Ishikawa (cell line): ENCODE measurements at regions not wholly inside any gene's neighbourhood (a gene's known extent, or its start where the extent isn't known, plus 50 kb on each side); places are given as distances from the start of the nearest gene placed in this dataset.

Experiments used
- CEBPB ChIP-seq: IDR thresholded peaks from 2 replicates; pipeline ENCODE4 v1.6.1; 2012
- CREB1 ChIP-seq: IDR thresholded peaks from 2 replicates; pipeline ENCODE4 v1.6.1; 2012; ENCODE audit warnings: low read depth
- EGR1 ChIP-seq: IDR thresholded peaks from 2 replicates; pipeline ENCODE4 v1.6.1; 2012
- EP300 ChIP-seq: IDR thresholded peaks from 2 replicates; pipeline ENCODE4 v1.6.1; 2012; ENCODE audit warnings: borderline replicate concordance
- FOXM1 ChIP-seq: IDR thresholded peaks from 2 replicates; pipeline ENCODE4 v1.6.1; 2012; ENCODE audit warnings: low read depth, borderline replicate concordance
- NFIC ChIP-seq: IDR thresholded peaks from 2 replicates; pipeline ENCODE4 v1.6.1; 2012
- RAD21 ChIP-seq: IDR thresholded peaks from 2 replicates; pipeline ENCODE4 v1.6.1; 2012; ENCODE audit warnings: low read depth
- TAF1 ChIP-seq: IDR thresholded peaks from 2 replicates; pipeline ENCODE4 v1.6.1; 2012; ENCODE audit warnings: low read depth, mild to moderate bottlenecking
- TCF12 ChIP-seq: IDR thresholded peaks from 2 replicates; pipeline ENCODE4 v1.6.1; 2012; ENCODE audit warnings: low read depth
- TEAD4 ChIP-seq: IDR thresholded peaks from 2 replicates; pipeline ENCODE4 v1.6.1; 2012
- YY1 ChIP-seq: IDR thresholded peaks from 2 replicates; pipeline ENCODE4 v1.6.1; 2012; ENCODE audit warnings: low read depth
- ZBTB7A ChIP-seq: IDR thresholded peaks from 2 replicates; pipeline ENCODE4 v1.6.1; 2012; ENCODE audit warnings: low read depth
- TF ChIP-seq, protein P1 (sequence below): IDR thresholded peaks from 2 replicates; pipeline ENCODE4 v1.6.1; 2012
- TF ChIP-seq, protein P2 (sequence below): IDR thresholded peaks from 2 replicates; pipeline ENCODE4 v1.6.1; 2012
- TF ChIP-seq, protein P3 (sequence below): IDR thresholded peaks from 2 replicates; pipeline ENCODE4 v1.6.1; 2012; ENCODE audit warnings: low read depth, mild to moderate bottlenecking

DNA sequence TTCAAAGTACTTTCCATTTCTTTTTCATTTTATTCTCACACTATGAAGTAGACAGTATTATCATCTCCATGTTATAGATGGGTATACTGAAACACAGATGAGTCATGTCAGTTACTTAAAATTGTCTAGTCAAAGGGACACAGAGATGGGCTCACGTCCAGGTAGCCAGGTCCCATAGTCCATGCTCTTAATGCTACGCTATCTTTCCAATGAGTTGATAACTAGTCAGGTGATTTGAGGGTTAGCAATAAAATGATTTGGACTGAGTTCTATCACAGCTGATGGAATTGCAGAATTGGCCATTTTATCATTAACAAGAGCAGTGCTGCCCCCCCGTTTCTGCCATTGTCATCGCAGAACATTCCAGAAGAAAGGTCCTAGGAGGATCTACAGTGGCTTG lies 318.9 kb downstream of the DLEU7 start:
- TF ChIP-seq TAF1 = no peak
- TF ChIP-seq TCF12 = no peak
- TF ChIP-seq EGR1 = no peak
- TF ChIP-seq, protein P1, sequence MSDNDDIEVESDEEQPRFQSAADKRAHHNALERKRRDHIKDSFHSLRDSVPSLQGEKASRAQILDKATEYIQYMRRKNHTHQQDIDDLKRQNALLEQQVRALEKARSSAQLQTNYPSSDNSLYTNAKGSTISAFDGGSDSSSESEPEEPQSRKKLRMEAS = no peak
- no peak for TF ChIP-seq CREB1
- no peak for TF ChIP-seq CEBPB
- TF ChIP-seq, protein P2, sequence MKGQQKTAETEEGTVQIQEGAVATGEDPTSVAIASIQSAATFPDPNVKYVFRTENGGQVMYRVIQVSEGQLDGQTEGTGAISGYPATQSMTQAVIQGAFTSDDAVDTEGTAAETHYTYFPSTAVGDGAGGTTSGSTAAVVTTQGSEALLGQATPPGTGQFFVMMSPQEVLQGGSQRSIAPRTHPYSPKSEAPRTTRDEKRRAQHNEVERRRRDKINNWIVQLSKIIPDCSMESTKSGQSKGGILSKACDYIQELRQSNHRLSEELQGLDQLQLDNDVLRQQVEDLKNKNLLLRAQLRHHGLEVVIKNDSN = no peak
- no peak for TF ChIP-seq YY1
- TF ChIP-seq TEAD4 = no peak
- TF ChIP-seq RAD21 = no peak
- TF ChIP-seq, protein P3, sequence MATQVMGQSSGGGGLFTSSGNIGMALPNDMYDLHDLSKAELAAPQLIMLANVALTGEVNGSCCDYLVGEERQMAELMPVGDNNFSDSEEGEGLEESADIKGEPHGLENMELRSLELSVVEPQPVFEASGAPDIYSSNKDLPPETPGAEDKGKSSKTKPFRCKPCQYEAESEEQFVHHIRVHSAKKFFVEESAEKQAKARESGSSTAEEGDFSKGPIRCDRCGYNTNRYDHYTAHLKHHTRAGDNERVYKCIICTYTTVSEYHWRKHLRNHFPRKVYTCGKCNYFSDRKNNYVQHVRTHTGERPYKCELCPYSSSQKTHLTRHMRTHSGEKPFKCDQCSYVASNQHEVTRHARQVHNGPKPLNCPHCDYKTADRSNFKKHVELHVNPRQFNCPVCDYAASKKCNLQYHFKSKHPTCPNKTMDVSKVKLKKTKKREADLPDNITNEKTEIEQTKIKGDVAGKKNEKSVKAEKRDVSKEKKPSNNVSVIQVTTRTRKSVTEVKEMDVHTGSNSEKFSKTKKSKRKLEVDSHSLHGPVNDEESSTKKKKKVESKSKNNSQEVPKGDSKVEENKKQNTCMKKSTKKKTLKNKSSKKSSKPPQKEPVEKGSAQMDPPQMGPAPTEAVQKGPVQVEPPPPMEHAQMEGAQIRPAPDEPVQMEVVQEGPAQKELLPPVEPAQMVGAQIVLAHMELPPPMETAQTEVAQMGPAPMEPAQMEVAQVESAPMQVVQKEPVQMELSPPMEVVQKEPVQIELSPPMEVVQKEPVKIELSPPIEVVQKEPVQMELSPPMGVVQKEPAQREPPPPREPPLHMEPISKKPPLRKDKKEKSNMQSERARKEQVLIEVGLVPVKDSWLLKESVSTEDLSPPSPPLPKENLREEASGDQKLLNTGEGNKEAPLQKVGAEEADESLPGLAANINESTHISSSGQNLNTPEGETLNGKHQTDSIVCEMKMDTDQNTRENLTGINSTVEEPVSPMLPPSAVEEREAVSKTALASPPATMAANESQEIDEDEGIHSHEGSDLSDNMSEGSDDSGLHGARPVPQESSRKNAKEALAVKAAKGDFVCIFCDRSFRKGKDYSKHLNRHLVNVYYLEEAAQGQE = no peak
- no peak for TF ChIP-seq ZBTB7A
- TF ChIP-seq EP300 = no peak

DNA sequence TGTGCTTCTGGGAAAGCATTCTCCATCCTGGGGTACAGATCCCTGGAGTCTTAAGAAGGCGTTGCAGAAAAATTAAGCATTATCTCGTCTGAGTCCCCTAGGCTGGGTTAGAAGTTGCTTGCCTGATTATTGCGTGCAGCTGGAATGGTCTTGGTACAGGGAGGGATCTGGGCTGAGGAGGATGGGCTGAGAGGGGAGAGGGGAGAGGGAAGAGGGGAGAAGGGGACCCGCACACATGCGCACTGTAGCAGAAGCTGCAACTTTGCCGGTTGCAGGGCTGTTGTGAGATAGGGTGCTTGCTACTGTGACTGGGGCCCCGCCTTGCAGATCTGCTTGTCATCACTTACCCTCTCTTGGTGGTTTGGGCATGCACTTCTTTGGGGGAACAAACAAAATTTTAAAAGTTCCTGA lies 316.8 kb downstream of the DLEU7 start:
- no peak for TF ChIP-seq RAD21
- TF ChIP-seq, protein P2 = no peak
- TF ChIP-seq, protein P1 = no peak
- TF ChIP-seq ZBTB7A = no peak
- TF ChIP-seq TEAD4 = no peak
- no peak for TF ChIP-seq CREB1
- no peak for TF ChIP-seq CEBPB

DNA sequence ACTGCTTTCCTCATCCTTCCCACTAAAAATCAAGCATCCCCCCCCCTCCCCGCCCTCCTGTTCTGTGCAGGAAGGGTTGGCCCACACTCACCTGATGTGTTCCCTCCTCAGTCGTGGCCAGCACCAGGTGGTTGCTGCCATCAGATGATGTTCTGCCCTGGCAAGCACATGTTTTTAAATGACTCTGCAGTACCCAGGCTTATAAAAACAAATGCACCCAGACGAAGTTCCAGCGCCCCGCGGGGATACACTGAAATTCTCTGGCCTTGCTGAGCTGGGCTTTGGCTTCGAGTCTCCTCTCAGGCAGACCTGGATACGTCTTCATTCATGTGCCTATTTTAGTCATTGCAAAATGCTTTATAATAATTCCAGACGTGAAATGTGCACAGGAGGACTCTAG lies 316.3 kb downstream of the DLEU7 start:
- TF ChIP-seq, protein P1 = no peak
- TF ChIP-seq RAD21 (no peak), ZBTB7A (no peak), EGR1 (no peak), TCF12 (no peak), TAF1 (no peak), CREB1 (no peak), NFIC (no peak), EP300 (no peak), FOXM1 (no peak), CEBPB (no peak), YY1 (no peak), TEAD4 (no peak)
- TF ChIP-seq, protein P2 = no peak
- TF ChIP-seq, protein P3 = no peak

DNA sequence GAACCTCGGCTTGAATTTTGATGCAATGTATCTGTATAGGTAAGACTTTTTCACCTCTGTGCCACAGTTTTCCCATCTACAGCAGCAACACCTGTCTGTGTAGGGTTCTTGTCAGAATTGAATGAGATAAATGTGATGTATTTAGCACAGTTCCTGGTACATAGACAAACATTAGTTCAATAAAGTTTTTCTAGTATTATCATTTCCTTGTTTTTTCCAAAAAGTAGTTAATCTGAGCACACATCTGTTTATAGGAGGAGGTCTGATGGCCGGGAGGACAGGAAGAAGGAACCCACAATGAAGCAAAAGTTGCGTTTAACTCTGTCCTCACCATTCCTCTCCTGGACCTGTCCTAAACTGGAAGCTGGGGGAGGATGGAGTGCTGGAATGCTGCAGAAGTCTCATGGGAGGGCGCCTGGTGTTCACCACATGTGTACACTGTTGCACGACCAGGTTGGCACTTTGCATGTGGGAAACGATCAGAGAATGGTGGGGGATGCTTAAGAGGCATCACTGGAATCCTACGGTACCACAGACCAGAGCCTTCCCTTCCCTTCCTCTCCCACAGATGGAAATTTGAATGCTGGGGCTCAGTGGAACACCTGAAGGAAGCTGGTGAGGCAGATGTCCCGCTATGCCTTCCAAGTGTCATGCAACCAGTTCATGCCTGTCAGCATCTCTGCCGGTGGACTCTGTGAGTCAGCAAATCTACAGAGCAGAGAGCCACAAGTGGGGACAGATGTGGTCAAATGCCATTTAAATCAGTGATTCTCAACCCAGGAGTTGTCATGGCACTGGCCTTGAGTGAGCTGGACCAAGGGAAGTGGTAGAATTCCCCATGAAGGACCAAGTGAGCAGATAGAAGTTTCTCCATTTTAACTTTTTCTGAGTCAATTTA lies 315.6 kb downstream of the DLEU7 start:
- TF ChIP-seq TAF1 (no peak), CEBPB (no peak), EGR1 (no peak), ZBTB7A (no peak), TCF12 (no peak), TEAD4 (no peak), NFIC (no peak), RAD21 (no peak), CREB1 (no peak), EP300 (no peak), YY1 (no peak), FOXM1 (no peak)
- TF ChIP-seq, protein P3 = no peak
- TF ChIP-seq, protein P1 = no peak
- TF ChIP-seq, protein P2 = no peak
